HG03159 (cell line): ENCODE measurements at regions not wholly inside any gene's neighbourhood (a gene's known extent, or its start where the extent isn't known, plus 50 kb on each side); places are given as distances from the start of the nearest gene placed in this dataset.

Experiments
- ATAC-seq: cut with Tn5 transposase; IDR thresholded peaks from one replicate; pipeline ENCODE4 v1.9.1; 2021; ENCODE audit warnings: mild to moderate bottlenecking, moderate library complexity; ENCODE audit not compliant: unreplicated experiment

- no peak for ATAC-seq
Measured at GRCh38 chr11:95520369-95521132, 269.0 kb downstream of the FAM76B start.

GRCh38 chr11:95519912-95520311 lies 269.7 kb downstream of the FAM76B start:
- ATAC-seq, result no peak

- ATAC-seq, result no peak
Measured at GRCh38 chr11:95517453-95517852, 272.1 kb downstream of the FAM76B start.

- no peak for ATAC-seq
Measured at GRCh38 chr11:95516786-95517185, 272.8 kb downstream of the FAM76B start.

- no peak for ATAC-seq
Measured at GRCh38 chr11:95516175-95516574, 273.4 kb downstream of the FAM76B start.

GRCh38 chr11:95515371-95515770 lies 274.2 kb downstream of the FAM76B start:
- no peak for ATAC-seq

GRCh38 chr11:95514416-95515110 lies 275.0 kb downstream of the FAM76B start:
- no peak for ATAC-seq

GRCh38 chr11:95512682-95513081 lies 276.9 kb downstream of the FAM76B start:
- ATAC-seq, result no peak

GRCh38 chr11:95512177-95512576 lies 277.4 kb downstream of the FAM76B start:
- ATAC-seq, result no peak

GRCh38 chr11:95508219-95508890 lies 277.4 kb upstream of the SESN3 start:
- ATAC-seq, result no peak

- no peak for ATAC-seq
Measured at GRCh38 chr11:95507794-95508193, 276.8 kb upstream of the SESN3 start.

GRCh38 chr11:95506777-95507176 lies 275.8 kb upstream of the SESN3 start:
- ATAC-seq, result no peak

GRCh38 chr11:95505927-95506426 lies 275.0 kb upstream of the SESN3 start:
- no peak for ATAC-seq

- ATAC-seq, result no peak
Measured at GRCh38 chr11:95503047-95503446, 272.0 kb upstream of the SESN3 start.

- no peak for ATAC-seq
Measured at GRCh38 chr11:95502522-95502921, 271.5 kb upstream of the SESN3 start.

- ATAC-seq, result no peak
Measured at GRCh38 chr11:95501761-95502266, 270.8 kb upstream of the SESN3 start.

- ATAC-seq, result no peak
Measured at GRCh38 chr11:95500466-95500865, 269.5 kb upstream of the SESN3 start.

GRCh38 chr11:95499516-95500135 lies 268.6 kb upstream of the SESN3 start:
- ATAC-seq, result no peak

- no peak for ATAC-seq
Measured at GRCh38 chr11:95498722-95499425, 267.9 kb upstream of the SESN3 start.

GRCh38 chr11:95496901-95497300 lies 265.9 kb upstream of the SESN3 start:
- ATAC-seq, result no peak
